Glomerular visceral epithelial cell (primary cell): ENCODE measurements at regions not wholly inside any gene's neighbourhood (a gene's known extent, or its start where the extent isn't known, plus 50 kb on each side); places are given as distances from the start of the nearest gene placed in this dataset.
A peak's percentile ranks its signal among the peaks of the same experiment; 100 is the strongest.
"Not testable (repeated sequence)": the region's sequence is repeated elsewhere in the genome, so short reads cannot be mapped to it uniquely, and the experiment has no call there.

ENCODE experiments used
- DNase-seq: peaks from one replicate; pipeline ENCODE4 v3.0.0-alpha.2; 2016; ENCODE audit errors: extremely low spot score

DNA sequence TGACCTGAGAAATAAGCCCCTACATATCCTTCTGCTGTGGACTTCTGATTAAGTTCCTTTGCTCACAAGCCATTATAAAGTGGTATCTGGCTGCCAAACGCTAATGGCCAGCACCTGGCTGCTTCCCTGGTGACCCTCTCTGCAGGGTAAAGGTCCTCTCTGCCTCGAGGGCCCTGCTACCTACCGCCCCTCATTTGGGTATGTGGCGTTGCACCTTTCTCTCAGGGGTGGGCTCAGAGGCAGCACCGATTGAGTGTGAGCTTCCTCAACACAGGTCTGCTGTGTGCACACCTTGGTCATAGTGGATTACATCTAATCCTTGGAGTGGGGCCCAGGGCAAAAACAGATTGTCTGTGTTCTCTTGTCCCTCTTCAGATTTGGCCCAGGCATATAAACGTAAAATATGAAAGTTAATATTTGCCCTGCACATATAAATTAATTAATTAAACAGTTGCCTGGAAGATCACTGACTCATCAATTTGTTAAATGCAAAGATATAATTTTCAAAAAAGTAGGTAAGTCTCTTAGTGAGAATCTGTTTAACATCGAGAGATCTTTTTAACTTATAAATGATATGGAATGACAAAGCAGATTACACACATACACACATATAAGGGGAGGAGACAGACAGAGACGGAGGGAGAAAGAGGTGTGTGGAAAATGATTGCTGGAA, 174.5 kb upstream of the SMIM31 start:
- DNase-seq, result no peak

DNA sequence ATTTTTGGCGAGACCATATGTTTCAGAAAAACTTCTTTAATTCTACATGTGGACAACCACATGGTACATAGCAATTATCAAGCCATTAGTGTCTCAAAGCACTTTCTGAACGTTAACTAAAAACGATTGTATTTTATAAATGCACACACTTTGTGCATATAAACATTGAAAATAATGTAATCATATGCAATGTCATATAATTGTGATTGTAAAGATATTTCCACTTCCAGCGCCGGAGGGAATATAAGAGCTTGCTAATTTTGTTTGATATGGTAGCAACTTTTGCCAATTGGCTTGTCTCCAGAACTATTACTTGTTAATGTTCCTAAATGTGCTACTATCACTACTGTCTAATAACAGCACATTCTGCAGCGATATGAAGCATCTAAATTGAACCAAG, 162.3 kb upstream of the SMIM31 start:
- DNase-seq, result no peak

GRCh38 chr4:164595751-164596150, 158.2 kb upstream of the SMIM31 start:
- DNase-seq, result no peak

DNA sequence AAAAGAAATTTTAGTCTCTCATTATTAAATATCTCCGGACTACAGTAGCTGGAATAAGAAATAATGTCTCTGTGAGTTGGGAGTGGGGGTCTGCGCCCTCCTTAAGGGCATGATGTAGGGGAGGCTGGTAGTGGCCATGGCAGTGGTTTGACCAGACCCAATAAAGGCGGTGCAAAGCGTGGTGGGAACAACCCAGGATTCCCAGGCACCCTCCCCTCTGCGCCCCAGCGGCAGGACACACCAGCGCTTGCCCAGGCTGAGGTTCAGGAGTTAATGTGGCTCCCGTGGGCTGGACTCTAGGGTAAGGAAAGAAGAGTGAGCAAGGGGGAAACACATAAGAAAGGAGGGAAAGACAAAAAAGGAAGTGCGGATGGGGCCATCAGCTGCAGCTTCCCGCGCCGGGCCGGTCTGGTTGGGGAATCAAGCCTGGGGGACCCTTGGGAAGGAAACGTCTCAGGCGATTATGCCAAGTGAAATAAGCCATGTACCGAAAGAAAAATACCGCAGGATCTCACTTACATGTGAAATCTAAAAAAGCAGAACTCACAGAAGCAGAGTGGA, 157.5 kb upstream of the SMIM31 start:
- DNase-seq, result no peak

GRCh38 chr4:164596927-164597326, 157.0 kb upstream of the SMIM31 start:
- no peak for DNase-seq

GRCh38 chr4:164601653-164602052, 152.3 kb upstream of the SMIM31 start:
- DNase-seq, result no peak

DNA sequence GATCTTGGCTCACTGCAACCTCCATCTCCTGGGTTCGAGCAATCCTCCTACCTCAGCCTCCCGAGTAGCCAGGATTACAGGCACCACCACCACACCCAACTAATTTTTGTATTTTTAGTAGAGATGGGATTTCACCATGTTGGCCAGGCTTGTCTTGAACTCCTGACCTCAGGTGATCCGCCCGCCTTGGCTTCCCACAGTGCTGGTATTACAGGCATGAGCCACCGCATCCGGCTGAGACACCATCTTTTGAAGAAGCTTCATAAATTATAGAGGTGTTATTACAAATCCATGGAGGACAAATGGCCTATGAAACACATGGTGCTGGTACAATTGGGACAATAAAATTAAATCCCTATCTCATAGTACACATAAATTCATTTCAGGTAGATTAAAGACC, 148.1 kb upstream of the SMIM31 start:
- not testable (repeated sequence) for DNase-seq

DNA sequence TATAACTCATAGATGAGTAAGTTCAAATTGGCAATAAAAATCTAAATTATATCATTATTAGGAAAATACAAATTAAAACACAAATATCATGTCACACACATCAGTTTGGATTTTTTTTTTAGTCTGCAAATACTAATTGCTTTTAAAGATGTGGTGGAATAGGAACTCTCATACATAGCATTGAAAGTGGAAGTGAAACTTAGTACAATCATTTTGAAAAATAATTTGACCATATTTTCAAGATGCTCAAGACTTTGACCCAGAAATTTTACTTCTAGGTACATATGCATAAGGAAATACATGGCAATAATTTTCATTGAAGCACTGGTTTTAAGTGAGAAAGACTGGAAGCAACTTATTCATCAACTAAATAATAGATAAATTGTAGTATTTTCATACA, 147.5 kb upstream of the SMIM31 start:
- DNase-seq, result no peak

GRCh38 chr4:164613256-164613655, 140.7 kb upstream of the SMIM31 start:
- DNase-seq, result no peak

GRCh38 chr4:164613792-164614191, 140.1 kb upstream of the SMIM31 start:
- peak; percentile 11 for DNase-seq

- no peak for DNase-seq
Measured at GRCh38 chr4:164614329-164614728, 139.6 kb upstream of the SMIM31 start.

DNA sequence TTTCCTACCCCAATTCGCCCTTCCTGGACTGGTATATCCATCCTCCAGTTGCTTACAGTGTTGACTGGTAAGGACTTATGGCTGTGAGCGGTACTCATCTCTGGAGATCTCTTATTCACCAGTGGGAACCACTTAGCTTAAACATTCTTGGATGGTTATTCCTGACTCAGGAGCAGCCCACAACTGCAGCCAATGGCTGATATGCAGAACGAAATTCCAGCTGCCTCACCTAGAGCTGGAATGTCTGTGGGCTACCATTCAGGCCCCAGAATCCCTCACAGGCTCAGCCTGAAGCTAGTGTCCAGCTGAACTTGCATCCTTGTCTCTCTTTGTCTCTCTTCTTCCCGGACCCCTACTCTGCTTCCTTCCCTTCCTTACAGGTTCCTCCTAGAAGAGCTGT, 138.9 kb upstream of the SMIM31 start:
- peak; percentile 19 for DNase-seq

DNA sequence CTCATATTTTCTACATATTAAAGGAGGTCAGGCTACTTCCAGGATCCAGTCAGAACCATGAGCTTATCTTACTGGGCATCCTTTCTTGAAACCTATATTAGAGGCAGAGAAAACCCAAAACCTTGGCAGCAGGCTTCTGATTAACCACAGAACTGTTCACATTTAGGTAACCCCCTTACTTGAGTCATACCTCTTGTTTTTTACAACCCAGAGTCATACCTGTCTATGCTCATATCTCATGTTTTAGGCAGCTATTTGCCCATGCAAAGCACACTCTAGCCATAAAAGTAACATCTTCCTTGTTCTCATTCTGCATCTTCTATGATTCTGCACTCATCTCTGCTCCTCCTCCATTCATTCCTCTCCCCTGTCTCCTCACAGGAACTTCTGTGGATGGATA, 138.0 kb upstream of the SMIM31 start:
- no peak for DNase-seq

DNA sequence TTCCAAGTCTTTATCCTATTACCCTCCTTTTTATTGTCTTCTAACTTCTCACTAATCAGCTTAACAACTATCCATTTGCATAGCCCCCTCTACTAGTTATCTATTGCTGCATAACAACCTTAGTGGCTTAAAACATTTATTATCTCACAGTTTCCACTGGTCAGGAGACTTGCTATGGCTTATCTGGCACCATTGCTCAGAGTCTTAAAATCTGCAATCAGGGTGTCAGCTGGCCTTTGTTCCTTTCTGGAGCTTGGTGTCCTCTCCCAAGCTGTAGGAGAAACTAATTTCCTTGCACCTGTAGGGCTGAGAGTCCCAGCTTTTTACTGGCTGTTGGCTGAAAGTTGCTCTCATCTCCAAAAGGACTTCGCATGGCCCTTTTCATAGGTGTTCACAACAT, 137.0 kb upstream of the SMIM31 start:
- no peak for DNase-seq

DNA sequence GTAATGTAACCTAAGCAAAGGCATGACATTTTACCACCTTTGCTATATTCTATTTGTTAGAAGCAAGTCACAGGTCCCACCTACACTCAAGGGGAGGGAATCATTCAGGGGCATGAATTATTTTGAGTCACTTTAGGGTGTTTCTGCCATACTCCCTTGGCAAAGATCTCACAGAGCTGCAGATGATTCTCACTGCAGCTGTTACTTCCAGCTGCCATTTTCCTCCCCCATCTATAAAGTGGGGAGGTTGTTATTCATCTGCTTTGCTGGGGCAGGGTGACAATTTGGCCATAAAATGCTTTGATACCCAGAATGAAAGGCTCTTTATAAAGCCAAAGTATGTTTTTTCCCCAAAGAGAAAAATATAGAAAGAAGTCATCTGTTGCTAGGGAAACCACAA, 136.5 kb upstream of the SMIM31 start:
- DNase-seq, result no peak

- no peak for DNase-seq
Measured at GRCh38 chr4:164617911-164618310, 136.0 kb upstream of the SMIM31 start.

DNA sequence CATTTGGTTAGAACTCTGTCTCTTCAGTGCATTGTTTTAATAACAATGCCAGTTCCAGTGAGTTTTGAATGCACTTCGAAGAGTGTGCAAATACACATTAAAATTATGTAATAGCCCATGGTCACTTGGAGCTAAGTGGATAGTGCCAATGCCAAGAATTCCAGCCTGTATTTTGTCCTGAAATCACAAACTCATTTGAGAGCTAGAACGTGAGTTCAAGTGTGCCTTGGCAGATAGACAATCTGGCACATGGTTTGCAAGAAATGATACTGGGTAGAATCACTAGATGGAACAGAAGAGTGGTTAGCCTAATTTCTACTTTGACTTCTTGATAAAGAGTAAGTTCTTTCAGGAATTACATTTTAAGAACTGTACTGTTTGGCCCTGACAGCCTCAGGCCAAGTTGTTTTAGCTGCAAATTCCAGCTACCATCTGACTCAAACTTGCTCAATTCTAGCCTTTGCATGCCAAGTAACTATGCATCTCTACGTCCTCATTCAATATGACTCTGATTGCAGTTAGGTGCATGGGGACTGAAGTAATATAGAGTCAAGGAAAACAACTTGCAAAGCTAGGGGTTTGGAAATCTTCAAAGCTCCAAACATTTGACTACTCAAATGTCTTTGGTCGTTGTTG, 131.9 kb upstream of the SMIM31 start:
- DNase-seq, result no peak

DNA sequence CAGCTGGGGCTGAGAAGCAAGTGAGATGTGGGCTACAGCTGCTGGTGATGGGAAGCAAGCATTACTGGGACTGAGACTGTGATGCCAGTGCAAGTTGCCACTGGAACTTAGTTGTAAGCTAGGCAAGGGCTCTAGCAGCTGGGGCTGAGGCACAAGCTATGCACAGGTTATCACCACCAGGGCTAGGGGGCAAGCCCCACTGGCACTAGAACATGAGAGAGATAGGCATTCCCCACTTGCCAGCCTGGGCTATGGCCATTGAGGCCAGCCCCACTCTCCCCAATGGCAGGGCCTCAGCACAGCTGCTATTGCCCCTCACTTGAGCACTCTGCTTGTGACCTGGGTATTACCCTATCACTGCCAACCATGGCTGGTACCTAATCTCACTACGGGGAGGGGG, 130.8 kb upstream of the SMIM31 start:
- no peak for DNase-seq

- no peak for DNase-seq
Measured at GRCh38 chr4:164639001-164639400, 114.9 kb upstream of the SMIM31 start.

DNA sequence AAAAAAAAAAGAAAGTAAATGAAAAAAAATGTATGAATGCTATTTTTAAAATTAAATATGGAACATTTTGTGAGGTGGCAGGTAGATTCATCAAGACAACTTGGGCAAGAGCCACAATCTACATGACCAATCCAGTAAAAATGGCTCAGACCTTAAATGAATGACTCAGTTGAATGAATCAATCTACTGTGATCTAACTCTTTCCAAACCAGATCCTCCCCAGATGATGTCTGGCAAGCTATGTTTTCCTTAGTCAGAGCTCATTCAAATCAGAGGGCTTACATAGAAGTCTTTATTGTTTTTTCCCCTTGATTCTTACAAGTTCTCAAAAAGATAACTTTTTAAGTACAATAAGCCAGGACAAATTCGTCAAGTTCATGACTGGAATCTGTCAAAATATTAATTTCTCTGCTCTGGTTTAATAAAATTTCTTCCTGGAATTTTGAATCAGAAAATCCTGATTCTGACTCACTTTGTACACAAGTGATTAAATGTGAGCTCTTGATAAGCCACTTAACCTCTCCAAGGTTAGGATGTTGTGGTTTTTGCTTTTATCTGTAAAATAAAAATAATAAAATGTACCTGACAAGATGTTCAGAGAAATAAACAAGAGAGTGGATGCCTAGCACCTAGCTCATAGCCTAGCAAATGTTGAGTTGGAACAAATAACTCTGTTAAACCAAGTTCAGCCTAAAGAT, 105.6 kb upstream of the SMIM31 start:
- peak; percentile 59 for DNase-seq

DNA sequence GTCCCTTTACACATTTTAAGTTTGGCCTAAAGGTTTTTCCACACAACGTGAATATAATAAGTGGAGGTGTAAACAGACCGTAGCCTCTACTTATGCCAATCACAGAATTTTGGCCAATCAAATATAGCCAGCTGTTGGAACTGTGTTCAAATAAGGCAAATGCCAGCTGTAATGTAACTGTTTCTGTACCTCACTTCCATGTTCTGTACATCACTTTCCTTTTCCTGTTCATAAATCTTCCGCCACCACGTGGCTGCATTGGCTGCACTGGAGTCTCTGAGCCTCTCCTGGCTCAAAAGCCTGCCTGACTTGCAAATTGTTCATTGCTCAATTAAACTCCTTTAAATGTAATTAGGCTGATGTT, 105.1 kb upstream of the SMIM31 start:
- no peak for DNase-seq

GRCh38 chr4:164659765-164660164, 94.2 kb upstream of the SMIM31 start:
- no peak for DNase-seq

- DNase-seq, result not testable (repeated sequence)
Measured at GRCh38 chr4:164676152-164676551, 77.8 kb upstream of the SMIM31 start.
